Posterior vena cava (tissue), 2 donors: ENCODE measurements at regions not wholly inside any gene's neighbourhood (a gene's known extent, or its start where the extent isn't known, plus 50 kb on each side); places are given as distances from the start of the nearest gene placed in this dataset.
A peak's percentile ranks its signal among the peaks of the same experiment; 100 is the strongest.
"Not testable (repeated sequence)": the region's sequence is repeated elsewhere in the genome, so short reads cannot be mapped to it uniquely, and the experiment has no call there.

Experiments
- DNase-seq: peaks from one replicate; pipeline ENCODE4 v3.0.0-alpha.2; 2020; ENCODE audit warnings: low spot score
- intact Hi-C, 2 donors: fragments of 100-400 bp; cut with DNase I; formaldehyde crosslinking; loops; one replicate each; pipeline versions ENCODE4 v1.14.1 to v1.14.2; 2022 to 2023
- donor health status: DM: yes; HTN: yes; CAD: no.
- donor health status: DM: yes; HTN: yes; CAD: no.

DNA sequence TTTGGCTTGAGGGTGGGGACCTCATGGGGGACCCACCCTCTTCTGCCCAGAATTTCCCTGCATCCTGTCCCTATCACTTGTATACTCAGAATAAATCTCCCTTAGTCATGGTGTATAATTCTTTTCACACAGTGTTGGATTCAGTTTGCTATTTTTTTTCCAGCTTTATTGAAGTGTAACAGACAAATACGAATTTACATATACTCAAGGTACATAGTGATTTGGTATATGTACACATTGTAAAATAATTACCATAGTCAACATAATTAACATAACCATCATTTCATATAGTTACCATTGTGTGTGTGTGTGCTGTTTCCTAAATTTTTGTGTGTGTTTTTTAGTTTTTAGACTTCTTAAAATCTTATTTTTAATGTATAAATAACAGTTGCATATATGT, 269.9 kb downstream of the CNTNAP3 start:
- intact Hi-C loops, DNase-seq: not testable (repeated sequence)

GRCh38 chr9:39015178-39015577, 272.8 kb downstream of the CNTNAP3 start:
- intact Hi-C loops, DNase-seq: not testable (repeated sequence)

- intact Hi-C loops, DNase-seq: not testable (repeated sequence)
Measured at GRCh38 chr9:39014805-39015123, 273.2 kb downstream of the CNTNAP3 start.

DNA sequence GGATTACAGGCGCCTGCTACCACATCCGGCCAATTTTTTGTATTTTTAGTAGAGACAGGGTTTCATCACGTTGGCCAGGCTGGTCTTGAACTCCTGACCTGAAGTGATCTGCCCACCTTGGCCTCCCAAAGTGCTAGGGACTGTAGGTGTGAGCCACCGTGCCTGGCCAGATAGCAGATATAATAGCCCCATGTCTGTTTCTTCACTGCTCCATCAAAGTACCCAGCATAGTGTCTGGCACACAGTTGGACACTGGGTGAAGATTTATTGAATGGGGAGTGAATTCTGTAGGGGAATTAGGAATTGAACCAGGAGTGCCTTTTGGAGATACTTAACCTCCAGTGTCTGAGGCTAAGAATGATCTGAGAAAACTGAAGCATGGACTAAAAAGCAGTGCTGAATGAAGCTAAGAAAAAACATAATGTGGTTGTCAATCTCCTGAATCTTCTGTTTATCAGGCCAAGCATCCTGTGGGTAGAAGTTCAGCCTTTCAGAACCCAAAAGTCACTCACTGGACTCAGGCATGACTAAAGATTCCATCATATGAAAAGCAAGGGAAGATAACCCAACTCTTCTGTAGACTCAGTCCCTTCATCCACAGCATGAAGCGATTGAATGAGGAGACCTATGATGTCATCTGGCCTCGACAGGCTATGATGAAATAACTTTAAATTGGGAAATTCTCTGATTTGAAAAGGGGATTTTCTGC, 273.7 kb downstream of the CNTNAP3 start:
- intact Hi-C loops, DNase-seq: not testable (repeated sequence)

GRCh38 chr9:39009743-39010142, 278.2 kb downstream of the CNTNAP3 start:
- intact Hi-C loops, DNase-seq: not testable (repeated sequence)

GRCh38 chr9:39009343-39009742, 278.6 kb downstream of the CNTNAP3 start:
- DNase-seq, intact Hi-C loops: not testable (repeated sequence)

DNA sequence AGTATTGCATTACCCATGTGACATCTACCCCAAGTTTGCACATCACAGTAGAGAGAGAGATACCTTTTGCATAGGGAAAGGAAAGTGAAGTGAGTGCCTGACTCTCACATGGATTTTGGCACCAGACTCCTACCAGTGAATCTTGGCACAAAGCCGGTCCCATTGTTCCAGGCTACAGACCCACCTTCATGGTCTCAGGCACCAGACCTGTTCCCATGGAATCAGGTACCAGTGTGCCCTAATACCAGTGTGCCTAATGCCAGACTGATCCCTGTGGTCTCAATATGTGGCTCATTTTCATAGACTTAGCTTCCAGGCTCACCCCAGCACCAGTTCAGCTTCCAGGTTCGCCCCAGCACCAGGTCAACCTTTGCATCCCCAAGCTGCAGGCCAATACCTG, 279.1 kb downstream of the CNTNAP3 start:
- intact Hi-C loops, DNase-seq: not testable (repeated sequence)

GRCh38 chr9:39005736-39006135, 282.2 kb downstream of the CNTNAP3 start:
- intact Hi-C loops, DNase-seq: not testable (repeated sequence)

DNA sequence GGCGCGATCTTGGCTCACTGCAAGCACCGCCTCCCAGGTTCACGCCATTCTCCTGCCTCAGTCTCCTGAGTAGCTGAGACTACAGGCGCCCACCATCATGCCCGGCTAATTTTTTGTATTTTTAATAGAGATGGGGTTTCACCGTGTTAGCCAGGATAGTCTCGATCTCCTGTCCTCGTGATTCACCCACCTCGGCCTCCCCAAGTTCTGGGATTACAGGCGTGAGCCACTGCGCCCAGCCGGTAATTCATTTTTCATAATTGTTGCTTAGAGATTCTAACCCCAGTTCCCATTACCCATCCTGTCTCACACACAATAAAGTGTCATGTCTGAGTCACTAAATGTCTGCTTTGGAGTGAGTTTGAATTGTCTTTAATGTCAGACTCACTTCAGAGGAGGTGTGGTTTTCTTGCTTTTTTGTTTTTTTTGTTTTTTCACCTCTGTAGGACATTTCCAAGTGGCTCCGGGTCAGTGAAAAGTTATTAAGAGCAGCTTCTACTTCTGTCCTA, 281.2 kb upstream of the FAM240B start:
- DNase-seq = peak; percentile 44
- intact Hi-C loops = not testable (repeated sequence)

- intact Hi-C loops, DNase-seq: not testable (repeated sequence)
Measured at GRCh38 chr9:38999277-38999676, 279.3 kb upstream of the FAM240B start.

DNA sequence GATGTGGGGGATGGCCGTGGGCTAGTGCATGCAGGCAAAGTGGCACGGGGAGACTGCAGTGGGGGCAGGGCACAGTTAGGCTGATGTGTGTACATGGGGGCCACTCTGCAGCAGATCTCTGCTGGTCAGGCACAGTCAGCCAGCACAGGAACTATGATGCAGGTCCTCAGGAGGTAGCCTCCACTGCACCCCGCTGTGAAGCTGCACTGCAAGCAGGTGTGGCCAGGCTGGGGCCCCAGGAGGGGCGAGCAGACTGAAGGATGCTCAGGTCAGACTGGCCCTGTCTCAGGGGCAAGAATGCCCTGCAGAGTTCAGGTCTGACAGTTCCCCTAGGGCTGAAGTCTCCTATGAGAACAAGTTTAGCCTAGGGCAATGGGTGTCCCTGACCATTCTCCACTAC, 273.8 kb upstream of the FAM240B start:
- intact Hi-C loops = not testable (repeated sequence)
- DNase-seq = peak; percentile 79

GRCh38 chr9:38993156-38993555, 273.2 kb upstream of the FAM240B start:
- DNase-seq = peak; percentile 80

DNA sequence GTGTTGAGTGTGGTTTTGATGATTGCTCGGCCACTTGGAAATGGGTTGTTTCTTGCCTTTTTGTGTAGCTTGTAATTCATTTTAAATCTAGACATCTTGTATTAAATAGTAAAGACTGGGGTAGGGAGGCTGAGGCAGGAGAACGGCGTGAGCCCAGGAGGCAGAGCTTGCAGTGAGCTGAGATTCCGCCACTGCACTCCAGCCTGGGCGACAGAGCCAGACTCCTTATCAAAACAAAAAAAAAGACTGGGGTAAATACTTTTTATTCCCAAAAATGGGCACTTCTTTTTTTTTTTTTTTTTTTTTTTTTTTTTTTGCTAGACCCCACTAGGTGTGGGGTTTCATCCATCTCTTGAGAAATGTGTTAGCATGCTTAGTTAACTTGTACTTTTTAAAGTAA, 258.8 kb upstream of the FAM240B start:
- intact Hi-C loops = not testable (repeated sequence)
- DNase-seq = peak; percentile 50

More at GRCh38 chr9:38993156-38993555, 273.2 kb upstream of the FAM240B start:
- intact Hi-C loops = not testable (repeated sequence)

- DNase-seq, intact Hi-C loops: not testable (repeated sequence)
Measured at GRCh38 chr9:38969480-38969879, 249.5 kb upstream of the FAM240B start.

GRCh38 chr9:38968651-38969374, 248.9 kb upstream of the FAM240B start:
- DNase-seq, intact Hi-C loops: not testable (repeated sequence)

DNA sequence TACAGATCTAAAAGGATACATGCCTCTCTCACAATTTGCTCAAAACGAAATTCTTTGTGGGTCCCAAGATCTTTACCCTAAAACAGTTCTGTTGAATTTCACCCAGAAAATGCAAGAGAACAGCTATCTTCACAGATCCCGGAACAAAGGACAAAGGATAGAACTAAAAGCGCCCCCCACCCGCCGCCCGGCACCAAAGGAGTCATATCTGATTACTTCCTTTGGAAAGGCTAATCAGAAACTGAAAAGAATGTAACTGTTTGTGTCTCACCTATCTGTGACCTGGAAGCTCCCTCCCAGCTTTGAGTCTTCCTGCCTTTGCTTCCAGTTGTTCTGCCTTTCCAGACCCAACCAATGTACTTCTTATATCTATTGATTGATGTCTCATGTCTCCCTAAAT, 247.9 kb upstream of the FAM240B start:
- DNase-seq, intact Hi-C loops: not testable (repeated sequence)

- intact Hi-C loops, DNase-seq: not testable (repeated sequence)
Measured at GRCh38 chr9:38967285-38967684, 247.4 kb upstream of the FAM240B start.

DNA sequence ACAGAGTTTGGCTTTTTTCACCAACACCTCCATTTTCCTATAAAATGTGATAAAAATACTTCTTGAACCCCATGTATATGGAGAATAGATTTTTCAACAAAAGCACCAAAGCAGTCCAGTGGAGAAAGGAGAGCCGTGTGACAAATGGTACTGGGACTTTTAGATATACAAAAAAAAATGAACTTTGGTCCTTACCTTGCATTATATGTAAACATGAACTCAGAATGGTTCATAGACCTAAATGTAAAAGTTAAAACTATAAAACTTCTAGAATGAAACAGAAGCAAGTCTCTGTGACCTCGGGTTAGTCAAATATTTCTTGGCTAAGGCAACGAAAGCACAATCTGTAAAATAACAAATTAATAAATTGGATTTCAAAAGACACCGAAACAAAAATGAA, 239.9 kb upstream of the FAM240B start:
- DNase-seq, intact Hi-C loops: not testable (repeated sequence)

GRCh38 chr9:38955837-38956236, 235.9 kb upstream of the FAM240B start:
- DNase-seq, intact Hi-C loops: not testable (repeated sequence)

DNA sequence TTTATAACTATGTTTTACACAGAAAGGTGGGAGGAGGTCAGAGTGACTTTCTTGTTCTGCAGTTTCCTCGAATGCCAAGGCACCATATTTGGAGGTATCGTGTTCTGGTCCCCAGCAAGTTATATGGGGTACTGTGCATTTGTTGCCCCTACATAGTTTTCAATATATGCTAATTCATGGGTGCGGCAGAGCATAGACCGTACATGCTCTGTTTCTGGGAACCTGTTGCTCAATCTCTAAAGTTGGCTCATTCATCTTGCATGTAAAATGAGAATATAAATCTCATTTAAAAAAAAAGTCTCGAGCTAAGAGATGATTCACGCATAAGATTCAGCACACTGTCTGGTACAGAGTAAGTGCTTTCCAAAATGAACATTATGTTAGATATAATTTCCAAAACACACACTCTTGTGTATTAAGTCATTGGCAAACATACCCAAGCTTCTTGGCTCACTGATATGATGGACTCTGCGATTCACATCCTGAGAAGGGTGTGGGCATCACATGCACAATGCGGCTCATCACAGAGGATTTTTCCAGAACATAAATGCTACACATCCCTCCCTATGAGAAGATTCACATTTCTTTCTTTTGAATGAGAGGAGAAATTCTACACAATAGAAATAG, 232.9 kb upstream of the FAM240B start:
- DNase-seq, intact Hi-C loops: not testable (repeated sequence)
